ENCODE measurements at regions not wholly inside any gene's neighbourhood (a gene's known extent, or its start where the extent isn't known, plus 50 kb on each side); places are given as distances from the start of the nearest gene placed in this dataset.

DNA sequence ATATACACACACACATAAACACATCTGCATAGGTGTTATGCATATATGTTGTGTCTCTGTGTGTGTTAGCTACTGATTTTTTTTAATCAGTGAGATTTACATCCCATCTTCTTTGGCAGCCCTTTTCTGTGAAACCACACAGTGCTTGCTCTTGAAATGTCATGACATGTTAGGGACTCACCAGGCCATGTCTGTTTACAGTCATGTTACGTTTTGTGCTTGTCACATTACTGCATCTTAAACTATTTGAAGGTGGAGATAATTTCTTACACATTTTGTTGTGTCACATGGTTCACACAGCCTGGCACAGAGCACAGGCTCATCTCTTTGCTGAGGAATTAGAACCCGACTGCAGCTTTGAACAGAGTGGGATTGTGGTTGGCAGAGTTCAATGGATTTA, 364.4 kb upstream of the RIOK2 start:
- intact Hi-C loops (cut with DNase I): no loop called here
- 78 to 89% methylated on average over 2 of the region's 2 CpGs for WGBS, 2 donors
- Histone ChIP-seq H3K9me3 (no peaks in the 10 kb centered on the region), H3K4me3 (no peak overlapping the region), H3K27ac (peak overlapping the region in 3 of 10 donors; percentile 16 to 46 (median 25)), H3K27me3 (no peaks in the 10 kb centered on the region), H3K4me1 (peaks cover 0 to 14% (median 3%) of the 10 kb centered on the region in 9 donors), H3K36me3 (no peaks in the 10 kb centered on the region)
- DNase-seq: no peak
- no peak for ATAC-seq
- TF ChIP-seq, protein P1, sequence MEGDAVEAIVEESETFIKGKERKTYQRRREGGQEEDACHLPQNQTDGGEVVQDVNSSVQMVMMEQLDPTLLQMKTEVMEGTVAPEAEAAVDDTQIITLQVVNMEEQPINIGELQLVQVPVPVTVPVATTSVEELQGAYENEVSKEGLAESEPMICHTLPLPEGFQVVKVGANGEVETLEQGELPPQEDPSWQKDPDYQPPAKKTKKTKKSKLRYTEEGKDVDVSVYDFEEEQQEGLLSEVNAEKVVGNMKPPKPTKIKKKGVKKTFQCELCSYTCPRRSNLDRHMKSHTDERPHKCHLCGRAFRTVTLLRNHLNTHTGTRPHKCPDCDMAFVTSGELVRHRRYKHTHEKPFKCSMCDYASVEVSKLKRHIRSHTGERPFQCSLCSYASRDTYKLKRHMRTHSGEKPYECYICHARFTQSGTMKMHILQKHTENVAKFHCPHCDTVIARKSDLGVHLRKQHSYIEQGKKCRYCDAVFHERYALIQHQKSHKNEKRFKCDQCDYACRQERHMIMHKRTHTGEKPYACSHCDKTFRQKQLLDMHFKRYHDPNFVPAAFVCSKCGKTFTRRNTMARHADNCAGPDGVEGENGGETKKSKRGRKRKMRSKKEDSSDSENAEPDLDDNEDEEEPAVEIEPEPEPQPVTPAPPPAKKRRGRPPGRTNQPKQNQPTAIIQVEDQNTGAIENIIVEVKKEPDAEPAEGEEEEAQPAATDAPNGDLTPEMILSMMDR (IDR thresholded peaks at IDR 0.05): no peak

DNA sequence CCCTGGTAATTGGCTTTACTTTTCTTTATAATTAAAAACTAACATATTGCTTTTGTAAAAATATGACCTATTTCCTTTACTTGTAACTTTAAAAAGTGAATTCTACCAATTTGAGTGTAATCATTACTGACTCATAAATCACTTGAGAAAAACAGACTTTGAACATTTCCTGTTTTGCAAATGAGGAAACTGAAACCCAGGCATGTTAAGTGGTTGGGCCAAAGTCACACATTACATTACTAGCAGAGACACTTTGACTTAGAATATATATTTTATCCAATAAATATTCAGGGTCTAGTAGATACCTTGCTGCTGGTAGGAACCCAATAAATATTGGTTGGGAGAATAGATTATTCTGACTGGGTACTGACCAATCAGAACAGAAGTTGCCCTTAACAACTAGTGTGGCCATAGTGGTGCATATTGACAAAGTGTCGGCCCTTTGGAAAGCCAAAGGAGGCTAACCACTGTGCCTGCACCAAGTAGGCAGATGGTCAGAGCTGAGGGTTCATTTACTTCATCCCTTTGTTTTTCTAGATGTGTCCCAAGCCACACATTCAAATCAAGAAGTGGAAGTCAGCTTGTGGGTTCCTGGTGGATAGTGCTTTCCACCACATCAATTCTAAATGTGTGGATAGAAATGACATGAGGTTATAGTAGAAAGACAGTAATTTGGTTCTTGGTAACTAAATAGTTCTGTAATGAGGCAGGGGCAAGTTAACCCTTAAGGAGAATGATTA, 365.1 kb upstream of the RIOK2 start:
- Histone ChIP-seq H3K9me3 (no peaks in the 10 kb centered on the region), H3K36me3 (no peaks in the 10 kb centered on the region), H3K27me3 (no peaks in the 10 kb centered on the region), H3K27ac (peak overlapping the region in 5 of 10 donors; percentile 3 to 46 (median 25)), H3K4me3 (no peak overlapping the region), H3K4me1 (peaks cover 0 to 14% (median 0%) of the 10 kb centered on the region in 9 donors)
- ATAC-seq (no peak), DNase-seq (no peak)
- 88 to 96% methylated on average over 1 of the region's 1 CpG for WGBS, 2 donors
- intact Hi-C loops (cut with DNase I): no loop called here
- TF ChIP-seq, protein P1 (IDR thresholded peaks at IDR 0.05): no peak

DNA sequence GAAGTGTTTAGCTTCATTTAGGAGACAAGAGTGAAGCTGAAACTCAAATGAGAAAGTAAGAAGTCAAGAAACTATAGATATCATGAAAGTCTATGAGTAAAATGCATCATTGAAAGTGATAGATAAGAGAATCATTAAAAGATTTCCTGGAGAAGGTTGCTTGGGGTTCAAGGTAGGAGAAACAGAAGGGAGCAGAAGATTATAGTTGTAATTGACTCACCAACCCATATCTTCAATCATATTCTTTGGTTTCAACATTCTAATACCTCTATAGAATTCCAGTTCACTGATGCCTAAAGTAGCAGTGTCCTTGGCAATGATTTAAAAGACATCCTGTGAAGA, 365.7 kb upstream of the RIOK2 start:
- Histone ChIP-seq H3K27ac (peak overlapping the region in 1 of 10 donors; percentile 16), H3K4me3 (no peak overlapping the region)
- no peak for ATAC-seq

DNA sequence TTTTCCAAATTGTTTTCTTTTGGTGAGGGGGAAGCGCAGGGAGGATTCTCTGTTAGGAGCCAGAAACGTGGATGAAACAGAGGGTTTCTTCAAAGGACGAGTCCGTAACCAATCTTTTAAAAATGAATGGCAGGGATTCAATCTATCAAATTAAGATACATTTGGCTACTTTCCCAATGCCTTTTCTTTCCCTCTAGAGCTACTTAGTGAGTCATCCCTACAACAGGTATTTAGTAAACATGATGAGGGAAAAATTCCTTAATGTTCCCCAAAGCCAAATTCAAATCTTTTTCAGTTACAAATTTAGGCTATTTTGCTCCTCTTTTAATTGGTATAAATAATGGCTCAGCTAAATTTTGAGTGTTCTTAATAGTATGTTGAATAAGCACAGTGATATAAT, 366.4 kb upstream of the RIOK2 start:
- intact Hi-C loops (cut with DNase I): no loop called here
- ATAC-seq (no peak), DNase-seq (no peak)
- Histone ChIP-seq H3K36me3 (no peaks in the 10 kb centered on the region), H3K27ac (no peak overlapping the region), H3K9me3 (no peaks in the 10 kb centered on the region), H3K4me3 (no peak overlapping the region), H3K4me1 (peaks cover 0 to 14% (median 0%) of the 10 kb centered on the region in 9 donors), H3K27me3 (no peaks in the 10 kb centered on the region)
- 75% methylated on average over 4 of the region's 4 CpGs for WGBS, 2 donors
- TF ChIP-seq, protein P1 (IDR thresholded peaks at IDR 0.05): no peak

More for the DNA sequence above, 365.7 kb upstream of the RIOK2 start:
- no peaks in the 10 kb centered on the region for H3K36me3 ChIP-seq
- no peak for DNase-seq
- H3K27me3 ChIP-seq: no peaks in the 10 kb centered on the region
- peaks cover 0 to 14% (median 0%) of the 10 kb centered on the region in 9 donors for H3K4me1 ChIP-seq
- no peaks in the 10 kb centered on the region for H3K9me3 ChIP-seq
- TF ChIP-seq, protein P1 (IDR thresholded peaks at IDR 0.05): no peak
- intact Hi-C loops (cut with DNase I): no loop called here
